Spleen (tissue), 11 donors: ENCODE measurements at regions not wholly inside any gene's neighbourhood (a gene's known extent, or its start where the extent isn't known, plus 50 kb on each side); places are given as distances from the start of the nearest gene placed in this dataset.
"Not testable (repeated sequence)": the region's sequence is repeated elsewhere in the genome, so short reads cannot be mapped to it uniquely, and the experiment has no call there.

Experiments
- DNase-seq: peaks from one replicate; pipeline ENCODE4 v3.0.0-alpha.2; 2020
- H3K27ac ChIP-seq, 8 donors: fragments of 200-600 bp; sonication (generic) in 7 of 8; 1 replicate in 4 of 8; 2 replicates in 4 of 8; pipeline versions ENCODE4 v1.5.0 to v1.8.0; 2016 to 2021; ENCODE audit warnings: inconsistent platforms in 4 of 8, mild to moderate bottlenecking in 4 of 8, moderate library complexity in 1 of 8
- H3K27me3 ChIP-seq, 7 donors: fragments of 200-600 bp; sonication (generic) in 6 of 7; replicated peaks in 1 of 7; 1 replicate in 4 of 7; 2 replicates in 3 of 7; pipeline versions ENCODE4 v1.5.0 to v1.8.0; 2016 to 2021; ENCODE audit warnings: inconsistent platforms in 3 of 7, mild to moderate bottlenecking in 1 of 7
- H3K36me3 ChIP-seq, 6 donors: fragments of 200-600 bp; sonication (generic) in 5 of 6; 1 replicate in 4 of 6; 2 replicates in 2 of 6; pipeline versions ENCODE4 v1.5.0 to v1.8.0; 2016 to 2021; ENCODE audit warnings: inconsistent platforms in 2 of 6
- H3K4me1 ChIP-seq, 6 donors: fragments of 200-600 bp; sonication (generic) in 5 of 6; 1 replicate in 3 of 6; 2 replicates in 3 of 6; pipeline versions ENCODE4 v1.5.0 to v1.8.0; 2016 to 2021; ENCODE audit warnings: inconsistent platforms in 3 of 6
- H3K4me3 ChIP-seq, 8 donors: fragments of 200-600 bp; sonication (generic) in 7 of 8; 1 replicate in 4 of 8; 2 replicates in 4 of 8; pipeline versions ENCODE4 v1.5.0 to v1.8.0; 2016 to 2021; ENCODE audit warnings: inconsistent platforms in 4 of 8, mild to moderate bottlenecking in 4 of 8, moderate library complexity in 2 of 8
- H3K9me3 ChIP-seq, 8 donors: fragments of 200-600 bp; sonication (generic) in 7 of 8; 1 replicate in 4 of 8; 2 replicates in 4 of 8; pipeline versions ENCODE4 v1.5.0 to v1.8.0; 2016 to 2021; ENCODE audit warnings: inconsistent platforms in 4 of 8
- CTCF ChIP-seq, 11 experiments: fragments of 200-600 bp in 7 of 11; fragments of 450-650 bp in 4 of 11; sonication (generic) in 4 of 11; IDR thresholded peaks in 8 of 11; conservative IDR thresholded peaks in 3 of 11; 1 replicate in 7 of 11; 2 replicates in 4 of 11; pipeline versions ENCODE4 v1.4.0 to v1.8.0; 2016 to 2021; ENCODE audit warnings: antibody characterized with exemption in 11 of 11, inconsistent platforms in 4 of 11, mild to moderate bottlenecking in 1 of 11
- POLR2A ChIP-seq, 3 donors: fragments of 450-650 bp; IDR thresholded peaks; one replicate each; pipeline ENCODE4 v1.5.1; 2017; ENCODE audit warnings: antibody characterized with exemption in 3 of 3, mild to moderate bottlenecking in 1 of 3
- POLR2AphosphoS5 ChIP-seq, 3 donors: sonication (generic); formaldehyde crosslinking; IDR thresholded peaks; one replicate each; pipeline ENCODE4 v1.5.1; 2017; ENCODE audit warnings: antibody characterized with exemption in 3 of 3
- WGBS, 5 donors: extraction: QIAGEN DNeasy Blood & Tissue Kit in 3 of 5; methylation state at CpG; one replicate each; pipeline versions ENCODE4 v1.1.5 to v1.1.7; 2013 to 2018; 5-methylcytosine and 5-hydroxymethylcytosine counted together
- intact Hi-C: fragments of 100-400 bp; cut with DNase I; formaldehyde crosslinking; loops from one replicate; pipeline ENCODE4 v1.15.0; 2023; ENCODE audit warnings: low total_unique reads
- donor health status: healthy with polysubstance abuse.
- donor health status: DM: no; HTN: no; CAD: no; lungs with moderate emphysema.
- donor health status: DM: no; HTN: no; CAD: no.
- donor health status: Bipolar disorder and iron deficiency.
- donor health status: healthy.
- donor health status: DM: no; HTN: no; CAD: no.
- donor health status: DM: yes; HTN: yes; CAD: no.

- Histone ChIP-seq H3K36me3 (no peaks in the 10 kb centered on the region), H3K4me3 (no peak overlapping the region), H3K27me3 (no peaks in the 10 kb centered on the region), H3K9me3 (peaks cover 0 to 3% (median 0%) of the 10 kb centered on the region in 8 donors), H3K27ac (no peak overlapping the region), H3K4me1 (no peaks in the 10 kb centered on the region)
- TF ChIP-seq POLR2A (IDR thresholded peaks at IDR 0.05), result no peak
- TF ChIP-seq CTCF (IDR thresholded peaks at IDR 0.05 in 8 of 11, conservative IDR thresholded peaks at IDR 0.05 in 3 of 11), result no peak
- TF ChIP-seq POLR2AphosphoS5 (IDR thresholded peaks at IDR 0.05), result no peak
- intact Hi-C loops, result no loop called here
- DNase-seq, result no peak
Measured at GRCh38 chr3:163707659-163708058, 1370.6 kb downstream of the SI start.

- H3K27me3 ChIP-seq, H3K4me1 ChIP-seq, H3K4me3 ChIP-seq, H3K27ac ChIP-seq, H3K36me3 ChIP-seq, intact Hi-C loops, DNase-seq: not testable (repeated sequence)
- 58 to 70% (median 61%) methylated on average over 5 of the region's 5 CpGs for WGBS, 5 donors
- peaks cover 0 to 50% (median 4%) of the 10 kb centered on the region in 8 donors for H3K9me3 ChIP-seq
Measured at GRCh38 chr3:163698221-163698620, 1380.1 kb downstream of the SI start.

GRCh38 chr3:163692494-163692893, 1385.8 kb downstream of the SI start:
- no peak overlapping the region for H3K4me3 ChIP-seq
- no peaks in the 10 kb centered on the region for H3K4me1 ChIP-seq
- DNase-seq, result no peak
- WGBS, 5 donors, result 70 to 80% (median 77%) methylated on average over 1 of the region's 1 CpG
- H3K36me3 ChIP-seq, result no peaks in the 10 kb centered on the region
- intact Hi-C loops, result no loop called here
- no peaks in the 10 kb centered on the region for H3K27me3 ChIP-seq
- H3K9me3 ChIP-seq, result peaks cover 0 to 53% (median 22%) of the 10 kb centered on the region in 8 donors
- no peak for TF ChIP-seq POLR2A (IDR thresholded peaks at IDR 0.05)
- TF ChIP-seq POLR2AphosphoS5 (IDR thresholded peaks at IDR 0.05), result no peak
- TF ChIP-seq CTCF (IDR thresholded peaks at IDR 0.05 in 8 of 11, conservative IDR thresholded peaks at IDR 0.05 in 3 of 11), result no peak
- H3K27ac ChIP-seq, result no peak overlapping the region

GRCh38 chr3:163684651-163685050, 1393.6 kb downstream of the SI start:
- no peak overlapping the region for H3K4me3 ChIP-seq
- no peaks in the 10 kb centered on the region for H3K36me3 ChIP-seq
- intact Hi-C loops, result no loop called here
- no peaks in the 10 kb centered on the region for H3K4me1 ChIP-seq
- H3K9me3 ChIP-seq, result peaks cover 0 to 21% (median 11%) of the 10 kb centered on the region in 8 donors
- TF ChIP-seq POLR2AphosphoS5 (IDR thresholded peaks at IDR 0.05), result no peak
- no peak overlapping the region for H3K27ac ChIP-seq
- no peak for DNase-seq
- no peaks in the 10 kb centered on the region for H3K27me3 ChIP-seq
- WGBS, 5 donors, result 54 to 74% (median 59%) methylated on average over 2 of the region's 2 CpGs

- Histone ChIP-seq H3K27me3 (no peaks in the 10 kb centered on the region), H3K36me3 (no peaks in the 10 kb centered on the region), H3K4me3 (no peak overlapping the region), H3K9me3 (peaks cover 0 to 23% (median 11%) of the 10 kb centered on the region in 8 donors), H3K4me1 (no peaks in the 10 kb centered on the region), H3K27ac (no peak overlapping the region)
- no peak for DNase-seq
- no peak for TF ChIP-seq POLR2A (IDR thresholded peaks at IDR 0.05)
- TF ChIP-seq CTCF (IDR thresholded peaks at IDR 0.05 in 8 of 11, conservative IDR thresholded peaks at IDR 0.05 in 3 of 11), result no peak
- TF ChIP-seq POLR2AphosphoS5 (IDR thresholded peaks at IDR 0.05), result no peak
- intact Hi-C loops, result no loop called here
Measured at GRCh38 chr3:163672954-163673353, 1405.3 kb downstream of the SI start.
